ENCODE measurements at regions not wholly inside any gene's neighbourhood (a gene's known extent, or its start where the extent isn't known, plus 50 kb on each side); places are given as distances from the start of the nearest gene placed in this dataset.

DNA sequence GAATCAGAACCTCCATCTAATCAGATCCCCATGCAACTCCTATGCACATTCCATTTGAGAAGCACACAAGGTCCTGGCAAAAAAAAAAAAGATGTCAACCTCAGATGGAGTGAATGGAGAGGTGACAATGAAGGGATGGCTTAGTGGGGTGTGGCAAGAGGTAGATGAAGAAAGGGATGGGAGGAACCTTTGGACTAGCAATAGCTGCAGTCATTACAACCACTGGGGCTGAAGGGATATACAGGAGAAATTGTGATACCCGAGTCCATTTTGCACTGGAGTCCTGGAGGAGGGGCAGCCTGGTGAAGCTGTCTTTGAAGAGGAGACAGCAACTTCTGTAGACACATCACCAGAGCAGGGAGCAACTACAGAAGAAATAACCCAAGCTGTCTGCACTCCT lies 219.6 kb downstream of the ENC1 start:
- Mint-ChIP-seq H3K27me3 (ENCODE audit: insufficient read depth, low read depth, poor library complexity) (no peaks in the 10 kb centered on the region), H3K4me1 (no peaks in the 10 kb centered on the region), H3K27ac (no peak overlapping the region), H3K36me3 (ENCODE audit: low read depth) (no peaks in the 10 kb centered on the region), H3K4me3 (no peak overlapping the region), H3K9me3 (no peaks in the 10 kb centered on the region; the same call in 2 of the 3 replicates)
- ATAC-seq: no peak
- Histone ChIP-seq H3K27me3 (ENCODE audit: insufficient read depth) (no peaks in the 10 kb centered on the region), H4K20me1 (replicated peaks; ENCODE audit: insufficient read depth) (no peaks in the 10 kb centered on the region), H3K27ac (ENCODE audit: low read depth) (no peak overlapping the region), H3K9me2 (ENCODE audit: insufficient read depth) (no peaks in the 10 kb centered on the region), H3K79me2 (replicated peaks; ENCODE audit: insufficient read depth) (no peaks in the 10 kb centered on the region), H3F3A (replicated peaks; ENCODE audit: low read depth) (no peaks in the 10 kb centered on the region), H3K4me2 (no peak overlapping the region), H3K36me3 (ENCODE audit: insufficient read depth) (no peaks in the 10 kb centered on the region), H3K4me1 (ENCODE audit: insufficient read depth) (no peaks in the 10 kb centered on the region), H2AFZ (no peak overlapping the region), H3K4me3 (no peak overlapping the region)
- TF ChIP-seq ZNF114 (CRISPR knock-in tag; IDR thresholded peaks at IDR 0.05) (no peak), ZNF331 (CRISPR knock-in tag; IDR thresholded peaks at IDR 0.05; ENCODE audit: low read depth) (no peak), JUNB (IDR thresholded peaks at IDR 0.05; ENCODE audit: unreplicated experiment) (no peak), EZH2phosphoT487 (IDR thresholded peaks at IDR 0.05; ENCODE audit: unreplicated experiment) (no peak), POLR2AphosphoS5 (IDR thresholded peaks at IDR 0.05; ENCODE audit: low read depth) (no peak), NANOG (IDR thresholded peaks at IDR 0.05; ENCODE audit: borderline replicate concordance) (no peak), CREB1 (CRISPR knock-in tag; IDR thresholded peaks at IDR 0.05; ENCODE audit: low read depth) (no peak), STAT1 (IDR thresholded peaks at IDR 0.05; ENCODE audit: unreplicated experiment) (no peak), EZH2 (IDR thresholded peaks at IDR 0.05; ENCODE audit: low read depth, unreplicated experiment) (no peak)
- TF ChIP-seq, protein P1, sequence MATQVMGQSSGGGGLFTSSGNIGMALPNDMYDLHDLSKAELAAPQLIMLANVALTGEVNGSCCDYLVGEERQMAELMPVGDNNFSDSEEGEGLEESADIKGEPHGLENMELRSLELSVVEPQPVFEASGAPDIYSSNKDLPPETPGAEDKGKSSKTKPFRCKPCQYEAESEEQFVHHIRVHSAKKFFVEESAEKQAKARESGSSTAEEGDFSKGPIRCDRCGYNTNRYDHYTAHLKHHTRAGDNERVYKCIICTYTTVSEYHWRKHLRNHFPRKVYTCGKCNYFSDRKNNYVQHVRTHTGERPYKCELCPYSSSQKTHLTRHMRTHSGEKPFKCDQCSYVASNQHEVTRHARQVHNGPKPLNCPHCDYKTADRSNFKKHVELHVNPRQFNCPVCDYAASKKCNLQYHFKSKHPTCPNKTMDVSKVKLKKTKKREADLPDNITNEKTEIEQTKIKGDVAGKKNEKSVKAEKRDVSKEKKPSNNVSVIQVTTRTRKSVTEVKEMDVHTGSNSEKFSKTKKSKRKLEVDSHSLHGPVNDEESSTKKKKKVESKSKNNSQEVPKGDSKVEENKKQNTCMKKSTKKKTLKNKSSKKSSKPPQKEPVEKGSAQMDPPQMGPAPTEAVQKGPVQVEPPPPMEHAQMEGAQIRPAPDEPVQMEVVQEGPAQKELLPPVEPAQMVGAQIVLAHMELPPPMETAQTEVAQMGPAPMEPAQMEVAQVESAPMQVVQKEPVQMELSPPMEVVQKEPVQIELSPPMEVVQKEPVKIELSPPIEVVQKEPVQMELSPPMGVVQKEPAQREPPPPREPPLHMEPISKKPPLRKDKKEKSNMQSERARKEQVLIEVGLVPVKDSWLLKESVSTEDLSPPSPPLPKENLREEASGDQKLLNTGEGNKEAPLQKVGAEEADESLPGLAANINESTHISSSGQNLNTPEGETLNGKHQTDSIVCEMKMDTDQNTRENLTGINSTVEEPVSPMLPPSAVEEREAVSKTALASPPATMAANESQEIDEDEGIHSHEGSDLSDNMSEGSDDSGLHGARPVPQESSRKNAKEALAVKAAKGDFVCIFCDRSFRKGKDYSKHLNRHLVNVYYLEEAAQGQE (IDR thresholded peaks at IDR 0.05; ENCODE audit: unreplicated experiment): no peak
- TF ChIP-seq, protein P2, sequence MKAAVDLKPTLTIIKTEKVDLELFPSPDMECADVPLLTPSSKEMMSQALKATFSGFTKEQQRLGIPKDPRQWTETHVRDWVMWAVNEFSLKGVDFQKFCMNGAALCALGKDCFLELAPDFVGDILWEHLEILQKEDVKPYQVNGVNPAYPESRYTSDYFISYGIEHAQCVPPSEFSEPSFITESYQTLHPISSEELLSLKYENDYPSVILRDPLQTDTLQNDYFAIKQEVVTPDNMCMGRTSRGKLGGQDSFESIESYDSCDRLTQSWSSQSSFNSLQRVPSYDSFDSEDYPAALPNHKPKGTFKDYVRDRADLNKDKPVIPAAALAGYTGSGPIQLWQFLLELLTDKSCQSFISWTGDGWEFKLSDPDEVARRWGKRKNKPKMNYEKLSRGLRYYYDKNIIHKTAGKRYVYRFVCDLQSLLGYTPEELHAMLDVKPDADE (IDR thresholded peaks at IDR 0.05): no peak
- TF ChIP-seq, protein P3, sequence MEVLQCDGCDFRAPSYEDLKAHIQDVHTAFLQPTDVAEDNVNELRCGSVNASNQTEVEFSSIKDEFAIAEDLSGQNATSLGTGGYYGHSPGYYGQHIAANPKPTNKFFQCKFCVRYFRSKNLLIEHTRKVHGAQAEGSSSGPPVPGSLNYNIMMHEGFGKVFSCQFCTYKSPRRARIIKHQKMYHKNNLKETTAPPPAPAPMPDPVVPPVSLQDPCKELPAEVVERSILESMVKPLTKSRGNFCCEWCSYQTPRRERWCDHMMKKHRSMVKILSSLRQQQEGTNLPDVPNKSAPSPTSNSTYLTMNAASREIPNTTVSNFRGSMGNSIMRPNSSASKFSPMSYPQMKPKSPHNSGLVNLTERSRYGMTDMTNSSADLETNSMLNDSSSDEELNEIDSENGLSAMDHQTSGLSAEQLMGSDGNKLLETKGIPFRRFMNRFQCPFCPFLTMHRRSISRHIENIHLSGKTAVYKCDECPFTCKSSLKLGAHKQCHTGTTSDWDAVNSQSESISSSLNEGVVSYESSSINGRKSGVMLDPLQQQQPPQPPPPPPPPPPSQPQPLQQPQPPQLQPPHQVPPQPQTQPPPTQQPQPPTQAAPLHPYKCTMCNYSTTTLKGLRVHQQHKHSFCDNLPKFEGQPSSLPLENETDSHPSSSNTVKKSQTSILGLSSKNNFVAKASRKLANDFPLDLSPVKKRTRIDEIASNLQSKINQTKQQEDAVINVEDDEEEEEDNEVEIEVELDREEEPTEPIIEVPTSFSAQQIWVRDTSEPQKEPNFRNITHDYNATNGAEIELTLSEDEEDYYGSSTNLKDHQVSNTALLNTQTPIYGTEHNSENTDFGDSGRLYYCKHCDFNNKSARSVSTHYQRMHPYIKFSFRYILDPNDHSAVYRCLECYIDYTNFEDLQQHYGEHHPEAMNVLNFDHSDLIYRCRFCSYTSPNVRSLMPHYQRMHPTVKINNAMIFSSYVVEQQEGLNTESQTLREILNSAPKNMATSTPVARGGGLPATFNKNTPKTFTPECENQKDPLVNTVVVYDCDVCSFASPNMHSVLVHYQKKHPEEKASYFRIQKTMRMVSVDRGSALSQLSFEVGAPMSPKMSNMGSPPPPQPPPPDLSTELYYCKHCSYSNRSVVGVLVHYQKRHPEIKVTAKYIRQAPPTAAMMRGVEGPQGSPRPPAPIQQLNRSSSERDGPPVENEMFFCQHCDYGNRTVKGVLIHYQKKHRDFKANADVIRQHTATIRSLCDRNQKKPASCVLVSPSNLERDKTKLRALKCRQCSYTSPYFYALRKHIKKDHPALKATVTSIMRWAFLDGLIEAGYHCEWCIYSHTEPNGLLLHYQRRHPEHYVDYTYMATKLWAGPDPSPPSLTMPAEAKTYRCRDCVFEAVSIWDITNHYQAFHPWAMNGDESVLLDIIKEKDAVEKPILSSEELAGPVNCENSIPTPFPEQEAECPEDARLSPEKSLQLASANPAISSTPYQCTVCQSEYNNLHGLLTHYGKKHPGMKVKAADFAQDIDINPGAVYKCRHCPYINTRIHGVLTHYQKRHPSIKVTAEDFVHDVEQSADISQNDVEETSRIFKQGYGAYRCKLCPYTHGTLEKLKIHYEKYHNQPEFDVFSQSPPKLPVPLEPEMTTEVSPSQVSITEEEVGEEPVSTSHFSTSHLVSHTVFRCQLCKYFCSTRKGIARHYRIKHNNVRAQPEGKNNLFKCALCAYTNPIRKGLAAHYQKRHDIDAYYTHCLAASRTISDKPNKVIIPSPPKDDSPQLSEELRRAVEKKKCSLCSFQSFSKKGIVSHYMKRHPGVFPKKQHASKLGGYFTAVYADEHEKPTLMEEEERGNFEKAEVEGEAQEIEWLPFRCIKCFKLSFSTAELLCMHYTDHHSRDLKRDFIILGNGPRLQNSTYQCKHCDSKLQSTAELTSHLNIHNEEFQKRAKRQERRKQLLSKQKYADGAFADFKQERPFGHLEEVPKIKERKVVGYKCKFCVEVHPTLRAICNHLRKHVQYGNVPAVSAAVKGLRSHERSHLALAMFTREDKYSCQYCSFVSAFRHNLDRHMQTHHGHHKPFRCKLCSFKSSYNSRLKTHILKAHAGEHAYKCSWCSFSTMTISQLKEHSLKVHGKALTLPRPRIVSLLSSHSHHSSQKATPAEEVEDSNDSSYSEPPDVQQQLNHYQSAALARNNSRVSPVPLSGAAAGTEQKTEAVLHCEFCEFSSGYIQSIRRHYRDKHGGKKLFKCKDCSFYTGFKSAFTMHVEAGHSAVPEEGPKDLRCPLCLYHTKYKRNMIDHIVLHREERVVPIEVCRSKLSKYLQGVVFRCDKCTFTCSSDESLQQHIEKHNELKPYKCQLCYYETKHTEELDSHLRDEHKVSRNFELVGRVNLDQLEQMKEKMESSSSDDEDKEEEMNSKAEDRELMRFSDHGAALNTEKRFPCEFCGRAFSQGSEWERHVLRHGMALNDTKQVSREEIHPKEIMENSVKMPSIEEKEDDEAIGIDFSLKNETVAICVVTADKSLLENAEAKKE (CRISPR knock-in tag; IDR thresholded peaks at IDR 0.05): no peak
- TF ChIP-seq, protein P4, sequence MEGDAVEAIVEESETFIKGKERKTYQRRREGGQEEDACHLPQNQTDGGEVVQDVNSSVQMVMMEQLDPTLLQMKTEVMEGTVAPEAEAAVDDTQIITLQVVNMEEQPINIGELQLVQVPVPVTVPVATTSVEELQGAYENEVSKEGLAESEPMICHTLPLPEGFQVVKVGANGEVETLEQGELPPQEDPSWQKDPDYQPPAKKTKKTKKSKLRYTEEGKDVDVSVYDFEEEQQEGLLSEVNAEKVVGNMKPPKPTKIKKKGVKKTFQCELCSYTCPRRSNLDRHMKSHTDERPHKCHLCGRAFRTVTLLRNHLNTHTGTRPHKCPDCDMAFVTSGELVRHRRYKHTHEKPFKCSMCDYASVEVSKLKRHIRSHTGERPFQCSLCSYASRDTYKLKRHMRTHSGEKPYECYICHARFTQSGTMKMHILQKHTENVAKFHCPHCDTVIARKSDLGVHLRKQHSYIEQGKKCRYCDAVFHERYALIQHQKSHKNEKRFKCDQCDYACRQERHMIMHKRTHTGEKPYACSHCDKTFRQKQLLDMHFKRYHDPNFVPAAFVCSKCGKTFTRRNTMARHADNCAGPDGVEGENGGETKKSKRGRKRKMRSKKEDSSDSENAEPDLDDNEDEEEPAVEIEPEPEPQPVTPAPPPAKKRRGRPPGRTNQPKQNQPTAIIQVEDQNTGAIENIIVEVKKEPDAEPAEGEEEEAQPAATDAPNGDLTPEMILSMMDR (conservative IDR thresholded peaks at IDR 0.05; ENCODE audit: low read depth in 2 of 2): no peak
- DNase-seq (ENCODE audit: low spot score): no peak

Measured in GM23338 (cell line).